Lower leg skin (tissue), 3 donors: ENCODE measurements at regions not wholly inside any gene's neighbourhood (a gene's known extent, or its start where the extent isn't known, plus 50 kb on each side); places are given as distances from the start of the nearest gene placed in this dataset.

Experiments
- CTCF ChIP-seq, 3 donors: fragments of 450-650 bp; IDR thresholded peaks; one replicate each; pipeline ENCODE4 v1.5.1; 2016; ENCODE audit warnings: antibody characterized with exemption in 3 of 3, mild to moderate bottlenecking in 3 of 3, moderate library complexity in 2 of 3
- POLR2A ChIP-seq, 2 donors: fragments of 450-650 bp; IDR thresholded peaks; one replicate each; pipeline ENCODE4 v1.6.1; 2016 to 2017; ENCODE audit warnings: antibody characterized with exemption in 2 of 2, mild to moderate bottlenecking in 1 of 2, moderate library complexity in 1 of 2

GRCh38 chr20:9926476-9926875, 87.6 kb upstream of the PAK5 start:
- TF ChIP-seq CTCF (IDR thresholded peaks at IDR 0.05) (no peak), POLR2A (IDR thresholded peaks at IDR 0.05) (no peak)
